NCI-H1436 (cell line): ENCODE measurements at regions not wholly inside any gene's neighbourhood (a gene's known extent, or its start where the extent isn't known, plus 50 kb on each side); places are given as distances from the start of the nearest gene placed in this dataset.

Source experiments
- DNase-seq: peaks from one replicate; lab custom pipeline; 2025; lab: John Stamatoyannopoulos, UW

DNA sequence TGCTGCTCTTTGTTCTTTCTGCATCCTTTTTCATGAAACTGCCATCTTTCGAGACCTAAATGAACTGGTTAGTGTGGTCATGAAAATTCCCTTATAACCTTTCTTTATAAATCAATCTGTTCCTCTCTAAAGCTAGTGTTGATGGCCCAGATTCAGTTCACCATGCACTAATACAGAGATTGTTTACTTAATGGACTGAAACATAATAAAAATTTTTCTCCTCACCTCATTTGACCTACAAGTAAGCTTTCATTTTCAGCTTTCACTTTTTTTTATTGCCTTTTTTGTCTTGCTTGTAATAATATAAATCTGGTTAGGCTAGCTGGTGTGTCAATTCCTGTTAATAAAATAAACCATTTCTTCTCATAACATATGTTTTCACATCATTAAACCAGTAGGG is 183.8 kb downstream of the CCDC59 start:
- DNase-seq = no peak

DNA sequence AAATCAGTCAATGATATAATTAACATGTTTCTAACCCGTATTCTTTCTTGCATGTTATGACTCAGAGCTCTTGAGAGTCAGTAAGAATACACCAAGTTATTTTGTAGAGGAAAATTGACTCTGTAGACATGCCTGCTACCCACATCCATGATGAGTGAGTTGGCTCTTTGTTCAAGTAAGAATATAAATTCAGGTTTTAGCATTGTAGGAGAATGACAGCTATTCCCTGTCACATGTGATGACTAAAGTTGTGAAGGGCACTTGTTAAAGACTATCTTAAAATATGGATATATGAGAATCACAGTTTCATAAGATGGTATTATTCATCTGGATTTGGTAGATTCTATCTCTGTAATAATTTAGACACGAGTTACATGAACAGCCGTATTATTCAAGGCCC is 209.1 kb downstream of the CCDC59 start:
- DNase-seq = no peak

GRCh38 chr12:82146740-82147139 is 211.4 kb downstream of the CCDC59 start:
- no peak for DNase-seq

DNA sequence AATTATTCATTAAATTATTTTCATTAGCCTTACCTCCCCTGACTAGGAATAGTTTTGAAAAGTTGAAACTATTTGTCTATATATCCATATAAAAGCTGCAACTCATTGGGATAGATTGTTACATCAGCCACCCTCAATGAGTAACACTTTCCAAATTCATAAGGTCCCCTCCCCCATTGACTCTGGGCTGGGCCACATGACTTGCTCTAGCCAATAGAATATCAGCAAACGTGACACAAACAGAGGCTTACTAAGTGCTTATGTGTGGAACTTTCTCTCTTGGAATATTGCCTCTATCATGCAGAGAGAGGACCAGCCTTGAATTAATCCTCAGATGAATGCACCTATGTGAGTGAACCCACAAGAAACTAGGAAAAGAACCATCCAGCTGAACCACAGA is 213.7 kb downstream of the CCDC59 start:
- DNase-seq = no peak

GRCh38 chr12:82132390-82132789 is 225.8 kb downstream of the CCDC59 start:
- no peak for DNase-seq

DNA sequence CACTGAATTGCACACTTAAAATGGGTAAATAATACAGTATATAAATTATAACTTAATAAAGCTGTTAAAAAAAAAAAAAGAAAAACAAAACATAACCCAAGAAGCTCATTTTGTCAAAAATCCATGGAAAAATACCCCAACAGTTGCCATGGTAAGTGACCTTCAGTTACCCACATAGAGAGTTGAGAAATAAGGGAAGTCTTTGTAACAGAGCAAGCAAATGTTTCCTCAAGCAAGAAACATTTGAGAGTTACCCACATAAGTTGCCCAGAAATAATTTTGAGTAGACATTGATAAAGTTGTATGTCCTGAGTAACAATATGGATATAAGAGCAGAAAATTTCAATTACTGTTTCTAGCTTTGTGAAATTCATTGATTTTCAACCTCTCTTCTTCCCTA is 227.4 kb downstream of the CCDC59 start:
- no peak for DNase-seq

GRCh38 chr12:82124711-82125380 is 233.3 kb downstream of the CCDC59 start:
- no peak for DNase-seq

- DNase-seq = no peak
These were observed 236.6 kb downstream of the CCDC59 start for GRCh38 chr12:82121545-82121944.

GRCh38 chr12:82120901-82121300 is 237.3 kb downstream of the CCDC59 start:
- no peak for DNase-seq

- DNase-seq = no peak
These were observed 248.9 kb downstream of the CCDC59 start for GRCh38 chr12:82109243-82109642.

DNA sequence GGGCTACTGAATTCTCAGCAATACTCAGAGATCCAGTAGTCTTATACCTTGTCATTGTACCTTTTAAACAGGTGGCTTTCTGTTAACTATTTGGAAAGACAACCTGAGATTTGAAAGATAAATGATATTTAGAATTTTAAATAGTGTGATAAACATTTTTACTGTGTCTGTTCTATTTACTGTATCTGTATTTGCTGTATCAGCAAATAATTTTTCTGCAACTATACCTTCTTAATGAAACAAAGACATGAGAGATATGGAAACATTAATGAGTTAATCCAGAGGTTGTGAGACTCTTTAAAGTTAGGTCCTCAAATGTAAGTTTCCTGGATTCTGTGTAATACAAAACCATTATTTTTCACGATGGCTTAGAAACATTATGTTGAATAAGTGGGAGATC is 249.6 kb downstream of the CCDC59 start:
- no peak for DNase-seq

DNA sequence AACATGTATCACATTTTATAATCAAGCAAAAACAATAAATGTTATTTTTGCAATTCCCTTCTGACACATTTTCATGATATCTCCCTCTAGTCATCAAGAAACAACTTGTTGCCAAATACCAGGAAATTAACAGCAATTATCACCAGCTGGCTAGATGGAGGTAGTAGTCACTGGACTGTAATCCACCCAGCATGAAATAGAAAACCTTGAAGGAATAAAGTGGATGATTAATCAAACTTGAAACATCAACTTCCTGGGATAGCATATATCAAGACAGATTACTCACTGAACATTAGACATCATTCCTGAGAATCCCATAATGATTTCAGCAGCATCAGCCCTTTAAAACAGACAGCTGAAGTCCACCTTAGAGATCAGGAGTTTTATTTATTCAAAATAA is 259.0 kb downstream of the CCDC59 start:
- DNase-seq = no peak

DNA sequence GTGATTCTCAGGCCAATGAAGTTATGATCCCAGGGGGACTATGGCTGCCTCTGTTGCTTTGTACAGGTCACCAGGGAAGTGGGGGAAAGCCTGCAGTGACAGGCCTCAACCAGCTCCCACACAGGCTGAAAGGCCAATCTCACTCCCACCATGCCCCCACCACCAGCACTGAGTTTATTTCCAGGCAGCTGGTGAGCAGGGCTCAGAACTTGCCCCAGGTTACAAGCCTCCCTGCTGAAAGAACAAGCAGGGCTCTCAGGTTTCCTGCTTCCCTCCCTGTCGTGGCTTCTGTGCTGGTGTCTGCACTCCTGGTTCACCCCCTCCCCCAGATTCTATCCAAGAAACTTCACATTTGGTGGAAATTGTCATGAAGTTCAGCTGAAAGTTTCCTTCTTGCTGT is 260.3 kb downstream of the CCDC59 start:
- no peak for DNase-seq

DNA sequence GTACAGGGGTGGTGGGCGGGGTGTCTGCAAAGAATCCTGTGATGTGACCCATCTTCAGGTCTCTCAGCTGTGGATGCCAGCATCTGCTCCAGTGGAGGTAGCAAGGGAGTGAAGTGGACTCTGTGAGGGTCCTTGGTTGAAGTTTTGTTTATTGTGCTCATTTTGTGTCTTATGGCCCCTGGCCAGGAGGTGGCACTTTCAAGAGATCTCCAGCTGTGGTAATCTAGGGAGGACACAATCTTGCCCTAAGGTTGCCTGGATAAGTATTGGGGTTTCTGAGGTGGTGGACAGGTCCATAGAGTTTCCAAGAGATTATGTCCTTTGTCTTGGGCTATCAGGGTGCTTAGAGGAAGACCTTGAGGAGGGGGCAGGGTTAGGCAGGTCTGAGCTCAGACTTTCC is 260.7 kb downstream of the CCDC59 start:
- no peak for DNase-seq

GRCh38 chr12:82090165-82090564 is 268.0 kb downstream of the CCDC59 start:
- no peak for DNase-seq

DNA sequence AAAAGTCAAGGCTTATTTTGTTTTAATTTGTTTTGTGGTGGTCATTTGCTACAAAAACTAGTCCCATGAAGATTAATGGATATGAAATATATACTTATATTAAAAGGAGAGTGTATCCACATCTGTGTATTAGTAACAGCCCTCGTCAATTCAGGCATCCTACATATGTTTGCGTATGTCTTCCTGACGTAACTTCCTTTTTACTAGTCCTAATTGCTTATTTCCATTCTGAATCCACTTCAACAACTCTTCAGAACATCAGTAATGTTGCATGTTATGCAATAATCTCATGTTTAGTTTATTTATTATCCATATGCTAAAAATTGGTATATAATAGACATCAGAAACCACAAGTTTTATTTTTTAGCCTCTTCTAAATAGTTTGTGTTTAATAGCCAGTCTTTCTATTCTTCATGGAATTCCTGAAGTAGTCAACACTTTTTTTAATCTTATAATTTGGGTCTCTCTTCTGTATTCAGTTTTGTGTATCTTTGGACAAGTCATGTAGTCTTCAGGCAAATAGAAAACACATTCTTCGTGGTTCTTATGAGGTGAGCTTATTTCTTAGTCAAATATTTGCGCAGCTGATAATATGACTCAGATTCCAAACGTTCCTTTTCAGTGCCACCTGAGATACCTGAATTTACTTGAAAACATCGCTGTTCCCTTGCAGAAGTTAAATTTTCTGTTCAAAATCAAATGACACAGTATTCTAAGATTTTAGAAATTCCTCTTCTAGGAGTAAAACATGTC is 268.6 kb downstream of the CCDC59 start:
- no peak for DNase-seq

GRCh38 chr12:82082501-82082900 is 275.7 kb downstream of the CCDC59 start:
- no peak for DNase-seq

DNA sequence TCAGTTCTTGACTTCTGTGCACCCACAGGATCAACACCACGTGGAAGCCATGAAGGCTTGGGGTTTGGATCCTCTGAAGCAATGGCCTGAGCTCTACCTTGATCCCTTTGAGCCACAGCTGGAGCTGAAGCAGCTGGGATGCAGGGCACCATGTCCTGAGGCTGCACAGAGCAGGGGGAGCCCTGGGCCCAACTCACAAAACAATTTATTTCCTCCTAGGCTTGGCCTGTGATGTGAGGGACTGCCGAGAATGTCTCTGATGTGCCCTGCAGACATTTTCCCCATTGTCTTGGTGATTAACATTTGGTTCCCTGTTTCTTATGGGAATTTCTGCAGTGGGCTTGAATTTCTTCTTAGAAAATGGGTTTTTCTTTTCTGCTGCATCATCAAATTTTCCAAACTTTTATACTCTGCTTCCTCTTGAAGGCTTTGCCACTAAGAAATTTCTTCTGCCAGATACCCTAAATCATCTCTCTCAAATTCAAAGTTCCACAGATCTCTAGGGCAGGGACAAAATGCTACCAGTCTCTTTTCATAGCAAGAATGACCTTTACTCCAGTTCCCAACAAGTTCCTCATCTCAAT is 288.2 kb downstream of the CCDC59 start:
- no peak for DNase-seq

- no peak for DNase-seq
These were observed 299.0 kb upstream of the PPFIA2 start for GRCh38 chr12:82058197-82058596.

DNA sequence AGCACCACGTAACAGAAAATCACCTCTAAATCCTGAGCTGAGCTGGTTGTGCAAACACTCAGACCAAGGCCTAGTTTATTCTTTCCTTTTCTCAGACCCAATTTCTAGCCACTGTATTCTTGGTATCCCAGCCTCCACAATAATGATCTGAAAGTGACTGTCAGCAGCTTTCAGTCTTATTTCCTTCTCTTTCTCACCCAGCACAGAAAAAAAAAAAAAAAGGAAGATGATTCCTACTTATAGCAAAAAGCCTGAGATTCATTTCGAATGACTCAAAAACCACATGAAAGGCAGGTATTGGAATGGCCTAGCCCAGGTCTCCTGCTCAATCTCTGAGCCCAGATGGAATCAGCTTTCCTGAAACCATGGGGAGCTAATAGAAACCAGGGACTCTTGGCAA is 298.6 kb upstream of the PPFIA2 start:
- no peak for DNase-seq

- DNase-seq = no peak
These were observed 296.2 kb upstream of the PPFIA2 start for GRCh38 chr12:82055391-82055790.

DNA sequence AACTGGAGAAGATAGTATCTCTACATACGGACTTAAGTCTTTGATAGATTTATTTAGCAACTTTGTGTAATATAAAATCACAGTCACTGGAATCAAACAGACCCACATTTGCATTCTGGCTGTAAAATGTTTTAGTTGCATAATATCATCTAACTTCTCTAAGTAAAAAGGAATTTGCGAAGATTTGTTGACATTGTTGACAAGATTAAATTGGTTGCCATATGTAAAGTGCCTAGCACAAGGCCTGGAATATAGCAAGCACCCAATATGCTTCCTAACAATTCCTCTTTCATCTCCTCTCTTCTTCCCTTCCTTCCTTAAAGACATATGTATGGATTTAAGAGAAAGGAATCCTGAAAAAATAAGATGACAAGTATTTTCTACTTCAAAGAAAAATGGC is 295.4 kb upstream of the PPFIA2 start:
- no peak for DNase-seq

DNA sequence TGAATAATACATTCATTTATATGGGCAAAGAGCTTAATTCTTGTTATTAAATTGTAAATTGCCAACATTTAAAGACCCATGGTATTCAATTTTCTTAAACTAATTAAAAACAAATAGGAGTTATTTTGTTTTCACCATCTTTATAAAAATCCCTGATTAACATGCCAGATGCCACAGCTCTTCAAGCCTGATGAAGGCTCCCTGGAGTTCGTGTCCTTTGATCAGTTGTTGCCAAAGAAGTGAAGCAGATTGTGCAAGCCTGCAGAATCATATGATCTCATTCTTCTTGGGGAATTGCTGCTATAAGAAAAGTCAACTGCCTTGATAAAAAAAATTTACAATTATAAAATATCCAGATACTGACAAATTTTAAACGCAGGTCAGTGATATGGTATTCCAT is 288.3 kb upstream of the PPFIA2 start:
- DNase-seq = no peak
